NCI-H774 (cell line): ENCODE measurements at regions not wholly inside any gene's neighbourhood (a gene's known extent, or its start where the extent isn't known, plus 50 kb on each side); places are given as distances from the start of the nearest gene placed in this dataset.

Experiments used
- DNase-seq: peaks from one replicate; lab custom pipeline; 2025; lab: John Stamatoyannopoulos, UW

- DNase-seq = no peak
These were observed 408.5 kb downstream of the PTPRU start for GRCh38 chr1:29644812-29645211.

DNA sequence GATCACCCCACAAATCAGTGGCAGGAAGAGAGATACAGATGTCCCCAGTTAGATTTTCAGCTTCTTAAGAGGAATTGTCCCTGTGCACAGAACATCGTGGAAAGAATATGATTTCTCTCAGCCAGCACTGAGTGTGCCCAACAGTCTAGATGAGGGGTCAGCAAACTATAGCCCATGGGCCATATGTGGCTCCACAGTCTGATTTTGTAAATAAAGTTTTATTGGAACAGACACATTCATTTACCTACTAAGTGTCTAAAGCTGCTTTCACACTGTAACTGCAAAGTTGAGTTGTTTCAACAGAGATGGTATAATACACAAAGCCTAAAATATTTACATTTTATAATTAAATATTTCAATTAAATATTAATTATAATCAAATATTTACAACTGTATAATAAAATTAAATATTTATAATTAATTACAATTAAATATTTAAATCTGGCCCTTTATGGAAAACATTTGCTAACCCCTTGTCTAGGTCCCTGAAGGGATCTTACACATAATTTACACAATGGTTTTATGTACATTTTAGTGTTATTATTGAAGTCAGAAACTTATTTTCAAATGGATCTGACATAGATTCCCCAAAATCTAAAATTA lies 407.6 kb downstream of the PTPRU start:
- no peak for DNase-seq

- no peak for DNase-seq
These were observed 407.0 kb downstream of the PTPRU start for GRCh38 chr1:29643281-29643680.

GRCh38 chr1:29642519-29642918 lies 406.2 kb downstream of the PTPRU start:
- DNase-seq = no peak

GRCh38 chr1:29641921-29642320 lies 405.6 kb downstream of the PTPRU start:
- no peak for DNase-seq

DNA sequence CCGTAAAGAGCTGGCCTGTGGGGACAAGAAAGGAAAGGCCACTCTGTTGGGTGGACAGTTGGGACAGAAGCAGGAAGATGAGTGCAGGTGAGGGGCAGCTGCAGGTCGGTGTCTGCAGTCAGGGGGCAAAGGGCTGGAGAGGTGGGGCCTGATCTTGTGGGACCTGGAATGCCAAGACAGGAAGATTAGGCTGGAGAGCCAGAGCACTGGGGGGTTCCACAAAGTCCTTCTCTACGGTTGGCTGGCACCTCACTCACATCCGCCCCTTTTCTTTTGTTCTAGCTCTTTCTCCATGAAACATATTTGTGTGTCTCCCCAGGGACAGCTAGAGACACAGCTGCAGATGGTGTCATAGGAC lies 404.1 kb downstream of the PTPRU start:
- no peak for DNase-seq

- no peak for DNase-seq
These were observed 403.6 kb downstream of the PTPRU start for GRCh38 chr1:29639741-29640427.

- DNase-seq = no peak
These were observed 402.9 kb downstream of the PTPRU start for GRCh38 chr1:29639156-29639736.

- no peak for DNase-seq
These were observed 402.0 kb downstream of the PTPRU start for GRCh38 chr1:29638281-29638680.

- no peak for DNase-seq
These were observed 400.6 kb downstream of the PTPRU start for GRCh38 chr1:29636936-29637335.

DNA sequence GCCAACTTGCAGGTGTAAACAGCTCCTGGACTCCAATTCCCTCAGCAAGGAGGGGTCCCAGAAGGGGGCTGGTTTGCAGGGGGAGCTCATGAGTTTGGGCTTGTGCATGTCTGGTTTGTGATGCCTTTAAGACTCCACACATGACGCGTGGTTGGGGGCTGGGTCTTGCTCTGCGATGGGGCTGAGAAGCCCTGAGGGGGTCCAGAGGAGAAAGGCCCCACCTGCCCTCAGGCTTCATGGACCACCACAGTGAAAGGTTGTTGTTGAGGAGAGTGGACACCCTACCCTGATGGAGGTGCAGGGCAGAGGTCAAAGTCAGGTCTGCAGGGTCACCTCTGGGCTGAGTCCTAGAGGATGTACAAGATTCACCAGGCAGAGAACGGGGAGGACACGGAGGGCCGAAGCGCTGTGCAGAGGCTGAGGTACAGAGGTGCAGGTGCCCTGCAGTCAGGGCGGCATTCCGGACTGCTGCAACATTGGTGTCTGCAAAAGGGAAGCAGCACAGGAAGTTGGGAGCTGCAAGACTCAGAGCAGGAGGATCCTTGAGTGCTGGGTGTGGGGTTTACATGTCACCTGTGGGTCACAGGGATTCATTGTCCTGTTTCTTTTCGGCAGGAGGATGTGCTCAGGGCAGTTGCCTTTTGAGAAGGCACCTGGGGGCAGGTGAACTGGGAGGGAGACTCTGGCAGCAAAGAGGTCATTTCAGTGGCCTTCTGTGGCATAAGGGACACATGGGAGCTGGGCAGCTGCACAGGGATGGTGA lies 399.4 kb downstream of the PTPRU start:
- DNase-seq = no peak

- DNase-seq = no peak
These were observed 398.5 kb downstream of the PTPRU start for GRCh38 chr1:29634746-29635335.

- no peak for DNase-seq
These were observed 398.0 kb downstream of the PTPRU start for GRCh38 chr1:29634324-29634723.

GRCh38 chr1:29633771-29634170 lies 397.4 kb downstream of the PTPRU start:
- no peak for DNase-seq

GRCh38 chr1:29632806-29633615 lies 396.7 kb downstream of the PTPRU start:
- DNase-seq = no peak

DNA sequence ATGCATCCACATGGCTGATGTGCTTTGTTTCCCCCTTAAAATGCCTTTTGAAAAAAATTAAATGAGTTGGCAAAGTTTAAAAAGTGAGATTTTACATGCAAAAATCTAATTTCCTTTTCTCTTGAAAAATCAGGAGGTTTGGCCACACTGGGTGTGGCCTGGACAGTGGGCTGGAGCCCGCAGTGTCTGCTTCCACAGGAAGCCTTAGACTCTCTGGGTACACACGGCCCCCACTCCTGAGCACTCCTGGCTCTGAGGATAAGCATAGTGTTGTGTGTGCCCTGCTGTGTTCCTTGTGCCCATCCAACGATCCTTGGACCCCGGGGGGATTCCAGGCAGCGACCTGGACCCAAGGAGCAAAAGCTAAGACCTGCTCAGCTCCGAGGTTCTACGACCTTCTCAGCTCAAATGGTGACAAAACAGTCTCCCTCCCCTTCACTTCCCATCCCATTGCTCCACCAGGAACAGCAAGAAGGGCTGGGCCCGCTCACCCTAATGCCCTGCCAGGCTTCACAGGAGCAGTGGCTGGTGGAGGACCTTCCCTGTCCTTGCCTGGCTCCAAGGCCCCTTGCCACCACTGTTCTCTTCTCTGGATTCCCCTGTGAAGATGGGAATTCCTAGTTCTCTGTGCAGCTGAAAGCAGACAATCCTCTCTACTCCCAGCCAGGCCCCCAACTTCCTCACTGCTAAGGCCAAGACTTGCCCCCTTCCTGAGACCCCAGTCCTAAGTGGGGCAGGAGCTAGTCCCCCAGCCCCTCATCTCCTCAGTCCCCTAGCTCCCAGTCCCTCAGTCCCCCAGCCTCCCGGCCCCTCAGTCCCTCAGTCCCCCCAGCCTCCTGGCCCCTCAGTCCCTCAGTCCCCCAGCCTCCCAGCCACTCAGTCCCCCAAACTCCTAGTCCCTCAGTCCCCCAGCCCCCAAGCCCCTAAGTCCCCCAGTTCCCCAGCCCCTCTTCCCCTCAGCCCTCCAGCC lies 395.8 kb downstream of the PTPRU start:
- no peak for DNase-seq

DNA sequence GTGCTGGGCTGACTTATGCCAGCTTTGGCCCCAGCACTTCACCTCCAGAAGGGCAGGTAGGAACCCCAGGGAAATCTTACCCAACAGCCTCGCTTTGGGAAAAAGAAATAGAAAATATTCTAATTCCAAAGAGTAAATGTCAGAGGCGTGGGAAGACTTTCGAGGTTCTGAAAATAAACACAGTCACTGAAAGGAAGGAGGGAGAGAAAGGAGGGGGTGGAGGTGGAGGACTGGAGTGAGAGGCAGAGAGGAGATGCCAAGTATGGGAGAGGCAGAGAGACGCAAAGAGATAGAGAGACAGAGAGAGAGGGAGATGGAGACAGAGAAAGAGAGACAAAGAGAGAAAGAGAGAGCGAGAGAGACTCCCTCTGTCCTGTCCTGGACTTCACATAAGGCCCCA lies 395.0 kb downstream of the PTPRU start:
- DNase-seq = no peak

DNA sequence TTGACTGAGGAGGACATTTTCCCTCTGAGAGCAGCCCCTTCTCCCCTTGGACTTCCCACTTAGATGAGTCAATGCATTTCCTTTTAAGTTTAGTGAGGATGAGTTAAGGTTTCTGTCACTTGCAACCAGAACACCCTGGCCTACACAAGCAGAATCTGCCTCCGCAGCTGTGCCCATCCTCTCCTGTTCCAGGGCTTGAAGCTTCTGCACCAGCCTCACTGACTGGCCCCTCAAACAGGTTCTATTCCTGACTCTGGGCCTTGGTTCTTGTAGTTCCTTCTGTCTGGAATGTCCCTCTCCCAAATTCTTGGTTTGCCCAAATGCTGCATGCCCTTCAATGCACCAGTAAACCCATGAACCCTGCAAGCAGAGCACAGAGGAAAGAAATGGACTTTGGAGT lies 394.4 kb downstream of the PTPRU start:
- DNase-seq = no peak

DNA sequence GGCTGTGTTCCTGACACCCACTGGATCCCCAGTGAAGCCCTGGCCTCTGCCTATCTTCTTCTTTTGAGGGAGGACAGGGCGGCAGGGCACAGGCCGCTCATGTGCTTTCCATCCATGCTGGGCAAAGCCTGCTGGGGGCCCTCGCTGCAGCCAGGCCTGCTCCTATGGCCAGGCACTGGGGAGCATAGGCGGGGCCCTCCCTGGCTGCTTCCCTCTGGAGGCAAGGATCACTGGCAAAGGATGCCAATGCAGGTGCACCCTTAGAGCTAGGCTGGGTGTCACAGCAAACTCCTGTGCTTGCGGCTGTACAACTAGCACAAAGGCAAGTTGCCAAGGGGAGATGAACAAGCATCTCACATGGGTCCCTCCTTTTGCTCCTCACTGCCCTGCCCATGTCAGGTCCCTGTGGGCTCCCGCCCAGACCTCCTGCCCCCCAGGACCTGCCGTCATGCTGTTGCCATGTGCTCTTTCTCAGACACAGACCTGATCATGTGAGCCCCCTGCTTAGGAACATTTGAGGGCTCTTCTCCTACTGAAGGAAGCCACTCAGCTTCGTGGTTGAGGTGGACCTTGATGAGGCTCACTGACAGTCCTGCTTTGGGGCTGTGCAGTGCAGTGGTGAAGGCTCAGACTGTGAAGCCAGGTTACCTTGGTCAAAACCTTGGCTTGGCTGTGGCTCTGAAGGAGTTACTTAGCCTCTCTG lies 393.6 kb downstream of the PTPRU start:
- DNase-seq = no peak

DNA sequence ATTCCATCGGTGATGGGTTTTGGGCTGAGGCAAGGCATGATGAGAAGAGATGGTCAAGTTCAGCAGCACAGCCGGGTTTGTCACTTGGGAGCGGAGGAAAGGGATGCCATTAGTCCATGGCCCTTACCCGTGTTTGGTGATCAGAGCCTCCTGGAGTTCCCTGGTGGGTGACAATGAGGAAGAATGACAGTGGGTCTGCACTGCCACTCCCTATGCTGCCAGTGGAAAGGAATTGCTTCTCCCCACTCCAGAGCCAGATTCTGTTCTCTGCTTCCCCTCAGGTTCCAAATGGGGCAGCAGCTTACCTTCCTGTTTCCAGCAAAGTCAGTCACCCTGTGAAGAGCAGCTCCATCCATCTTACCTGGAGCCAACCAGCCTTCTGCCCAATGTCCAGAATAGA lies 393.1 kb downstream of the PTPRU start:
- DNase-seq = no peak
